ENCODE measurements at regions not wholly inside any gene's neighbourhood (a gene's known extent, or its start where the extent isn't known, plus 50 kb on each side); places are given as distances from the start of the nearest gene placed in this dataset.

DNA sequence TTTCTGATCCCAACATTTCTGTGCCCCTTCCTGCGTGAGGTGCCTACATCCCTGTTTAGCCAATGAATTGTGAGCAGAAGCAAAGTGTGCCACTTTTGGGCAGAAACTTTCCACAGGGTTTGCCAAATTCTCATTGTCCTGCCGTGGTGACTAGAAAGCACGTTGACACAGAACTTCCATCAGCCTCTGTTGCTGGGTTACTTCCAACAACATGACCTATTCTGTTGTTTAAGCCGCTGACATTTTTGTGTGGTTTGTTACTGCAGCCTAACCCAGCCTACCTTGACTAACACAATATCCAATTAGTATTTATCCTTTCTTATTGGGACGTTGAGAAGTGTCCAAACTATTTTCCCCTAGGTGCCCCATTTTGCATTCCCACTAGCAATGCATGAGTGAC is 136.8 kb downstream of the URB2 start:
- DNase-seq (ENCODE audit: low spot score), result no peak

DNA sequence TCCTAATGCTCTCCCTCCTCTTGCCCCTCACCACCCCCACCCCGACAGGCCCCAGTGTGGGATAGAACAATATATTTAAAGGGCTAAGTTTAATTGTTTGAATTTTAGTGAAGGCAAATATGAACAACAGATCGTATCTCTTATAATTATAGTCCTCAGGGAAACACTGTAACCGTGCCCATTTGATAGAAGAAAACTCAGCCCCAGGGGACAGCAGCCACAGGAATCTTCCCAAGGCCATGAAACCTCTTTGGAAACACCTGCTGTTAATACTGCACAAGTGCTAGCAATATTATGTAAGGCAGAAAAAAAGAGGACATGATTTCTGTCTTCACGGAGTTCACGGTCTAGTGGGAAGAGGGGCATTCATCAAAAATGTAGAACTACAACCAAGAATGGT is 142.2 kb downstream of the URB2 start:
- no peak for DNase-seq (ENCODE audit: low spot score)

DNA sequence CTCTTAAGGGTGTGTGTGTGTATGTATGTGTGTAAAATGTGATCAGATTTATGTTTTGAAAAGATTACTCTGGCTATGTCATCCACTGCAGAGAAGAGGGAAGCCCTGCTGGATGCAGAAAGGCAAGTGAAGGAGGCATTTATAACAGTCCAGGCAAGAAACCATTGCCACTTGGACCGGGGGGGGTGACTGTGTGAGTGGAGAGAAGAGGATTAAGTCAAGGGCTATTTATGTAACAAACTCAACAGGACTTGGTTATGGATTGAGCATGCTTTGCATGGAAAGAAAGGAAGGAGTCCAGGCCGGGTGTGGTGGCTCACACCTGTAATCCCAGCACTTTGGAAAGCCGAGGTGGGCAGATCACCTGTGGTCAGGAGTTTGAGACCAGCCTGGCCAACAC is 143.0 kb downstream of the URB2 start:
- no peak for DNase-seq (ENCODE audit: low spot score)

GRCh38 chr1:229769809-229770208 is 143.8 kb downstream of the URB2 start:
- no peak for DNase-seq (ENCODE audit: low spot score)

DNA sequence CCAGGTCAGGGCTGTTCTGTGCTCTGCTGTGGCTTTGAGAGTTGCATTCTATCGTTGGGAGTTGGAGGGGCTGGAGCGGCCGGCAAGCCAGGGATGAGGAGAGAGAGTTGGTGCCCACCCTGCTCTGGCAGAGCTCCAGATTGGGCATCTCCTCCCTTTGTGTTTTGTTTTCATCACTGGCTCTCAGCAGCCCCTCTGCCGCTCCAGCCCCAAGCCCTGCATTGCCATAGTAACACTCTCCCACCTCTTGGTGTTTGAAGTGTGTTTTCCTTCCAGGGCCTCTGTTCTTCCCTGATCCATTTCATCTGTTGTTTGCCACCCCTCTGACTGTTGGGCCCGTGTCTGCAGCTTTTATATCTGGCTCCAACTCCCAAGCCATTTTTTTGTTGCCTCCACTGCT is 152.7 kb downstream of the URB2 start:
- DNase-seq (ENCODE audit: low spot score), result no peak

- DNase-seq (ENCODE audit: low spot score), result no peak
These were observed 155.4 kb downstream of the URB2 start for GRCh38 chr1:229781453-229781852.

DNA sequence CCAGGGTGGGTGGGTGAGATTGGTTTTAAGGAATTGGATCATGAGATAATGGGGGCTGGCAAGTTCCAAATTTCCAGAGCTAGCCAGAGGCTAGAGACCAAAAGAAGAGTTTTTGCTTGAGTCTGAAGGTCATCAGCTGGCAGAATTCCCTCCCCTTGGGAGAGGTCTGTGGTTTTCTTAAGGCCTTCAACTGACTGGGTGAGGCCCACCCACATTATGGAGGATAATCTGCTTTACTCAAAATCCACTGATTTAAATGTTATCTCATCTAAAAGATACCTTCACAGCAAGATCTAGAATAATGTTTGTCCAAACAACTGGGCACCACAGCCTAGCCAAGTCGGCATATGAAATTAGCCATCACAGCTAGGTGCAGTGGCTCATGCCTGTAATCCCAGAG is 156.4 kb downstream of the URB2 start:
- no peak for DNase-seq (ENCODE audit: low spot score)

DNA sequence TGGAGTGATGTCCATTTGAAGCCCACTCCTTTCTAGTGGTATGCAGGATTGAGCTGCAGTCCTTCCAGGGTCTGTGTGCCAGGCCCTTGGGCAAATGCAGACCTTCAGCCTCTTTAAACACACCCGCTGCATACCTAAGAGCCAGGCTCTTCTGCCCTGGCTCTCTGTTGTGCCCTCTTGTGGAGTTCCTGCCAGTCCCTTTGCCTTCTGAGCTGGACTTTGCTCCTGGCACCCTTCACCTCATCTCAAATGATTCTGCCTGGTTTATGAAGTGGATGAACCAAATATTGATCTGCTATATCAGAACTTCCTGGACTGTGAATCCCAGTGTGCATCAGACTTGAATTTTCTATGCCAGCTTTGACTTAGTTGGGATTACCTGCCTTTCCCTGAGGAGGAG is 158.8 kb downstream of the URB2 start:
- no peak for DNase-seq (ENCODE audit: low spot score)

GRCh38 chr1:229786974-229787610 is 161.0 kb downstream of the URB2 start:
- DNase-seq (ENCODE audit: low spot score), result no peak

DNA sequence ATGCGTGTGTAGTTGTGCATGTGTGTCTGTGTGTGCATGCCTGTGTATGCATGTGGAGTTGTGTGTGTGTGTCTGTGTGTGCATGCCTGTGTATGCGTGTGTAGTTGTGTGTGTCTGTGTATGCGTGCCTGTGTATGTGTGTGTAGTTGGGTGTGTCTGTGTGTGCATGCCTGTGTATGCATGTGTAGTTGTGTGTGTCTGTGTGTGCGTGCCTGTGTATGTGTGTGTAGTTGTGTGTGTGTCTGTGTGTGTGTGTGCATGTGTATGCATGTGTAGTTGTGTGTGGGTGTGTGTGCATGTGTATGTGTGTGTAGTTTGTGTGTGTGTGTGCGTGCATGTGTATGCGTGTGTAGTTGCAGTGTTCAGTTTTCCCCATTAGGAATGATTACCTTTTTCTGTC is 162.0 kb downstream of the URB2 start:
- DNase-seq (ENCODE audit: low spot score), result no peak

DNA sequence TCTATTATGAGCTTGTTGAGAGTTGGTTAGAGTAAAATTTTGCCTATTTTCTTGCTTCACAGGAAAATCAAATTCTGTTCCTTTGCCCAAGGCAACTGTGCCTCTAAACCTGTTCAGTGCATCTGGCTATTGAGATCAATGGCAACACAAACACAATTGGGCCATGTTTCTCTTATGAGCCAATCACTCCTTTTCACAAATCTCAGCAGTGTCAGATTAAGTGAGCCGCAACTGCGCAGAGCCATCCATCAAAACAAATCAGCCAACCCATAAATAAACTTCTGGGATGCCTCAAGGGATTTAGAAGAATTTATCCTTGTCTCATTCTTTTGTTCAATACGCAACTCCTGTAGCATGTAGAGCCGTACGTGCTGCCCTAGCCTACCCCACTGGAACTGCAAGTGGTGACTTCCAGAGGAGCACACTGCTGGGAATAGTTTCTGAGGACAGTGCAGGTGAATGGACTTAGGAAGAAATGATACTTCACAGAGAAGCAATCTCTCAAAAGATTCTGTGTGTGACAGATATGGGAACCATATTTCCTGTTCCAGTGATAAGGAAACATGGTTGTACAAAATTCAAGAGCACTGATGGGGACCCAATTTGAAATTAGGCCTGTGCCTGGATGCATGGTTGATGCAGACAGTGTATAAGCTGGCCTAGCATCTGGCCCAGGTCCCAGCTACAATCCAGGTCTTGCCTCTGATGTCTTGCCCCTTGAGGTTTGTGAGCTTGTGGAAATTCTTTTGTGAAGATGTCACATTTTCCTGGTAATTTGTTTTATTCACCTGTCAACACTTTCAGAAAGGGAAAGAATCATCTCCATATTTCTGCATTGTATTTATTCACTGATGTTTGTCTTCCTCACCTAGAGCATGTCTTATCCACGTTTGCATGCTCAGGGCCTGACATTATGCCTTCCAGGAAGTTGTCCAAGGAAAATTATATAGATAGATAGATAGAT is 166.2 kb downstream of the URB2 start:
- no peak for DNase-seq (ENCODE audit: low spot score)

GRCh38 chr1:229793488-229793887 is 167.4 kb downstream of the URB2 start:
- no peak for DNase-seq (ENCODE audit: low spot score)

DNA sequence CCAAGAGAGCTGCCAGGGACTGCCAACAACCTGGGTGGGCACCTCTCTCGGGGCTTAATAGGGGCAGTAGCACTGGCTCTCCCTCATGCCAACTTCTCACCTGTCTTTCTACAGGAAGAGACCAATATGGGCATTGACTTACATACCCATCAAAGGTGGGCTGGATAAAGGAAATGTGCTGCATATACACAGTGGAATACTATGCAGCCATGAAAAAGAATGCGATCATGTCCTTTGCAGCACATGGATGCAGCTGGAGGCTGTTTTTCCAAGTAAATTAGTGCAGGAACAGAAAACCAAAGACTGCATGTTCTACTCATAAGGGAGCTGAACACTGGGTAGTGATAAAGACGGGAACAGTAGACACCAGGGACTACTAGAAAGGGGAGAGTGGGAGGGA is 172.5 kb downstream of the URB2 start:
- DNase-seq (ENCODE audit: low spot score), result no peak

DNA sequence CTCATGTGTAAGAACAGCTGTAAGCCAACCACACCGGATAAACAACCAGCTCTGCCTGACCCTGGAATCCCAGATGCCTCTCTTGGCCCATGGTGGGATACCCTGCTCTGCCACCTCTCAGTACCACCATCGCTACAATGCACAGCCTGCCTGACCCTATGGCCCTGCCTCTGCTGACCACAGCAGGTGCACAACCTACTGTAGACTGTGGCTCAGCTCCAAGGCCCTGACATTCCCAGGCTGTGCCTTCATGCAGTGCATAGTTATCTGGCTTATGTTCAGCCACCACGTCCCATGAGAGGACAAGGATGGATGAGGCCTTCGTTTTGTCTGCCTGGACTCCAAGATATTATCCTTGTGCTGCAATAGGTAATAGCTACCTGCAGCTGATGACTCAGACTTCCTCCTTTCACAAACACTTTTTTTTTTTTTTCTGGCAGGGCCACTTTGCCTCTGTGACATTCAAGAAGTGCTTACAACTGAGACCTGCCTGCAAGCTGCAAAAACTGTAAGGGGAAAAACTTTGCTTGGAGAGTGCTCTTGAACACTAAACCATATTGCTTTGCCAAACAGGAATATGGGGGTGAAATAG is 177.7 kb downstream of the URB2 start:
- no peak for DNase-seq (ENCODE audit: low spot score)

DNA sequence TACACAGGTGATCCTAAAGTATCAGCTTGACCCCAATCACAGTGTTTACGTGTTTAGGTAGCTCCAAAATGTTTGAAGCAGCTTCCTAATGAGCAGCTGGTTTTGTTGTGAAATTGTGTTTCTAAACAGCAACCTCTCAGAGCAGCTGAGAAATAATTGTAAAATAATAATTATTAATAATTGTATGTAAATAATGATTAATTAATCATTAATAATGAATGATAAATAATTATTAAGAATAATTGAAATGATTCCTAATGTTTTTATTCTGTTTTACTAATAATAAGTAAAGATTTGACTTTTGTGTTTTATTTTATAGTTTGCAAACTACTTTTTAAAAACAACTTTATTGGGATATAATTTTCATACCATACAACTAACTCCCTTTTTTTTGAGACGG is 182.2 kb downstream of the URB2 start:
- no peak for DNase-seq (ENCODE audit: low spot score)

GRCh38 chr1:229810140-229810539 is 184.1 kb downstream of the URB2 start:
- no peak for DNase-seq (ENCODE audit: low spot score)

DNA sequence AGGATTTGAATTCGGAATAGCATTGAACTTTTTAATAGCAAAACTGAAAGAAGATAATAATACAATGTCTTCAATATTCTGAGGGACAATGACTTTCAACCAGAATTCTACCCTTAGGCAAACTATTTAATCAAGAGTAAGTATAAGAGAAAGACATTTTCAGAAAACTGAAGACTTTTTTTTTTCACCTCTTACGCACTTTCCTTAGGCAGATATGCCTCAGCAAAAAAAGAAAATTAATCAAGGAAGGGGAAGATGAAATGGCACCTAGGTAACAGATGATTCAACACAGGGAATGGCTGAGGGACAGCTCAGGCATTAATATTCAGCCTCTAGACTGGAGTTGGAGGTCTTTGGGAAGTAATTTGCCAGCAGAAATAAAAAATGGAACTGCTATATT is 184.9 kb downstream of the URB2 start:
- no peak for DNase-seq (ENCODE audit: low spot score)

DNA sequence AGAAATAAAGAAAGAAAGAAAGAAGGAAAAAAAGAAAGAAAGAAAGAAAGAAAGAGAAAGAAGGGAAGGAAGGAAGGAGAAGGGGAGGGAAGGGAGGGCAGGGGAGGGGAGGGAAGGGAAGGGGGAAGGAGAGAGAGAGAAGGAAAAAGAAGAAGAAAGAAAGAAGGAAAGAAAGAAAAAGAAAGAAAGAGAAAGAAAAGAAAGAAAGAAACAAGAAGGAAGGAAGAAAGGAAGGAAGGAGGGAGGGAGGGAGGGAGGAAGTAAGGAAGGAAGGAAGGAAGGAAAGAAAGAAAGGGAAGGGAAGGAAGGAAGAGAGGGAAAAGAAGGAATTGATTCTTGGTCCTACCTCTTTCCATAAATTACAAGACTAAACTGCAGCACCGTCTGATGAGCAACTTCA is 186.1 kb downstream of the URB2 start:
- no peak for DNase-seq (ENCODE audit: low spot score)

DNA sequence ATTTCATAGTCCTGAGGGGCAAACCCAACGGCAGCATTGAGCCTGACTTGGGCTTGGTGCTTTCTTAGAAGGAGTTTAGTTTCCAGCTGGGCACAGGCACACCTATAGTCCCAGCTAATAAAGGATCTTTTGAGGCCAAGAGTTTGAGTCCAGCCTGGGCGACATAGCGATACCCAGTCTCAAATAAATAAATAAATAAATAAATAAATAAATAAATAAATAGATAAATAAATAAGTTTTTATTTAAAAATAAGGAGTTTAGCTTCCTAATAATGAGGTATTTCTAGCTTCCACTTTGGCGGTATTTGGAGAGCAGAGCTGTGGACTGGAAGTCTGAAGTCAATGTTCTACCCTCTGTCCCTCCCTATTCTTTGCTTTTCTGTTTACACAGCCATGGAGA is 186.6 kb downstream of the URB2 start:
- DNase-seq (ENCODE audit: low spot score), result no peak

DNA sequence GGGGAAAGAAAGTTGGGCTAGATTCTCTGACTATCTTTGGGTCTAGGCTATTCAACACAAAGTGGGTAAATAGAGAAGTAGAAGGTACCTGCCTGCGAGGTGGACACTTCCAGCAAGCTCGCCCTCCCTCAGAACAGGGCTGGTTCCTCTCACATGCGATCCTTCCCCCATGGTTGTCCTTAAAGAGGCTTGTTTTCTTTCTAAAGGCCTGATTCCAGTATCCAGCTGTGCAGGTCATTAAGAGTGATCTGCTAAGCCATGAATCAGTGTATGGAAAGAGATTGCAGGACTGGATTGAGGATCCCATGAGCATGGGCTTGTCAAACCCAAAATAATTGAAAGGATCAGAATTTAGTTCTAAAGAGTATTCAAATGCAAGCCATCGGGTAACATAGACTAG is 189.0 kb downstream of the URB2 start:
- DNase-seq (ENCODE audit: low spot score), result no peak

- no peak for DNase-seq (ENCODE audit: low spot score)
These were observed 189.9 kb downstream of the URB2 start for GRCh38 chr1:229815961-229816360.

- DNase-seq (ENCODE audit: low spot score), result no peak
These were observed 191.9 kb downstream of the URB2 start for GRCh38 chr1:229817936-229818335.

DNA sequence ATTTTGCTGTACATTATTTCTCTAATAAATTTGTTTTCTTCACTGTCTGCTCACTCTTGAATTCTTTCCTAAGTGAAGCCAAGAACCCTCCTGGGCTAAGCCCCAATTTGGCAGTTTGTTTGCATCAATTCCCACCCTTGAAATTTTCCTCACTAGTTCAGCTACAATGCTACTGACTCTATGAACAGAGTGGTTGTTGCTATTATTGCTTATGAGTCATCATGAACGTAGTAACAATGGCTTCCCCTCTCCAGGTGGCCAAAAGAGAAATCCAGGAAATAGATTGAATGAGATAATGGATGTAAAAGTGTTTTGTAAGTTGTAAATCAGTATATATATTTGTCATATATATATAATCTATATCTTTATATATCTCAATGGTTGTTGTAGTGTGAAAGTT is 193.0 kb downstream of the URB2 start:
- DNase-seq (ENCODE audit: low spot score), result no peak
